GM12878 (cell line): ENCODE measurements at regions not wholly inside any gene's neighbourhood (a gene's known extent, or its start where the extent isn't known, plus 50 kb on each side); places are given as distances from the start of the nearest gene placed in this dataset.

ENCODE experiments used
- CHD2 ChIP-seq: IDR thresholded peaks from 2 replicates; pipeline ENCODE4 v1.6.1; 2011; ENCODE audit warnings: low read depth, low read length, improper control_type of control experiment, borderline replicate concordance
- CREB1 ChIP-seq: IDR thresholded peaks from 2 replicates; pipeline ENCODE4 v1.6.1; 2012; ENCODE audit warnings: low read depth, mild to moderate bottlenecking, inconsistent platforms
- CREM ChIP-seq: IDR thresholded peaks from 2 replicates; pipeline ENCODE4 v1.6.1; 2014; ENCODE audit warnings: antibody characterized with exemption, low read depth
- EED ChIP-seq: sonication (generic); IDR thresholded peaks from 2 replicates; pipeline ENCODE4 v1.6.1; 2016; ENCODE audit warnings: antibody characterized with exemption, low read depth
- ETV6 ChIP-seq, 2 experiments: fragments of 450-650 bp in 1 of 2; IDR thresholded peaks in 1 of 2; conservative IDR thresholded peaks in 1 of 2; 2 replicates each; pipeline ENCODE4 v1.6.1; 2014; ENCODE audit warnings: antibody characterized with exemption in 1 of 2, borderline replicate concordance in 1 of 2, low read depth in 1 of 2, mild to moderate bottlenecking in 1 of 2, moderate library complexity in 1 of 2
- SIN3A ChIP-seq: IDR thresholded peaks from 2 replicates; pipeline ENCODE4 v1.6.1; 2012; ENCODE audit warnings: low read depth, low read length, improper control_type of control experiment
- STAT3 ChIP-seq: IDR thresholded peaks from 2 replicates; pipeline ENCODE4 v1.6.1; 2011; ENCODE audit warnings: low read depth, low read length, improper control_type of control experiment
- TF ChIP-seq, protein P1 (sequence below), 3 experiments: IDR thresholded peaks in 2 of 3; conservative IDR thresholded peaks in 1 of 3; 2 replicates each; pipeline ENCODE4 v1.5.1; 2011; ENCODE audit warnings: low read depth in 3 of 3, low read length in 3 of 3, mild to moderate bottlenecking in 3 of 3, control low read depth in 2 of 3, moderate library complexity in 2 of 3, inconsistent platforms in 1 of 3, mixed read lengths in 1 of 3; ENCODE audit not compliant: control insufficient read depth in 2 of 3, insufficient read depth in 1 of 3; ENCODE audit errors: extremely low read depth in 1 of 3
- TF ChIP-seq, protein P2 (sequence below): IDR thresholded peaks from 2 replicates; pipeline ENCODE4 v1.6.1; 2012; ENCODE audit warnings: low read depth, low read length, improper control_type of control experiment

DNA sequence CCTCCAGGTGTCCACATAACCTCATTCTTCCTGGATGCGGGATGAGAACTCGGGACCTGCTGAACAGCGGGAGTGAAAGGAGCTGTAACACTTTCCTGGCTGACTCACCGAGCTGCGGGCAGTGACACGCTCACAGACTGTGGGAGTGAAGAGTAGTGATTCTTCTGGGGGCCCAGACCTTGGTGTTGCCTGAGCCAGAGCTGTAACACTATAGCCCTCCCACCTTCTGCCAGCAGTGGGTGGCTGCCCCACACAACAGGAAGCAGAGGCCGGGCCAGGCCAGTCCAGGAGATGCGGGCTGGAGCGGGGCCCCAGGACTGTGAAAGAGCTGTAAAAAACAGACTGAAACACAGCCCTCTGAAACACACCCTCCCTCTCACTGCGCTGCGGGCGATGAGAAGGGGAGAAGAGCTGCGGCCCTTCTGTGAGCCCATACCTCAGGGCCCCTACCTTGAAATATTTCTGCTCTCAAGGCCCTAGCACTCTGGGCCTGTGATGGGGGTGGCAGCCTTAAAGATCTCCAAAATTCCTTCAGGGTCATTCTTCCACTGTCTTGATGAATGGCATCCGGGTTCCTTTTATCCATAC lies 464.0 kb upstream of the CCDC54 start:
- TF ChIP-seq EED (no peak), CHD2 (no peak), CREB1 (no peak), SIN3A (no peak), CREM (no peak), STAT3 (no peak), ETV6 (conservative IDR thresholded peaks at IDR 0.05 in 1 of 2, IDR thresholded peaks at IDR 0.05 in 1 of 2; ENCODE audit: borderline replicate concordance in 1 of 2, low read depth in 1 of 2) (no peak)
- TF ChIP-seq, protein P1, sequence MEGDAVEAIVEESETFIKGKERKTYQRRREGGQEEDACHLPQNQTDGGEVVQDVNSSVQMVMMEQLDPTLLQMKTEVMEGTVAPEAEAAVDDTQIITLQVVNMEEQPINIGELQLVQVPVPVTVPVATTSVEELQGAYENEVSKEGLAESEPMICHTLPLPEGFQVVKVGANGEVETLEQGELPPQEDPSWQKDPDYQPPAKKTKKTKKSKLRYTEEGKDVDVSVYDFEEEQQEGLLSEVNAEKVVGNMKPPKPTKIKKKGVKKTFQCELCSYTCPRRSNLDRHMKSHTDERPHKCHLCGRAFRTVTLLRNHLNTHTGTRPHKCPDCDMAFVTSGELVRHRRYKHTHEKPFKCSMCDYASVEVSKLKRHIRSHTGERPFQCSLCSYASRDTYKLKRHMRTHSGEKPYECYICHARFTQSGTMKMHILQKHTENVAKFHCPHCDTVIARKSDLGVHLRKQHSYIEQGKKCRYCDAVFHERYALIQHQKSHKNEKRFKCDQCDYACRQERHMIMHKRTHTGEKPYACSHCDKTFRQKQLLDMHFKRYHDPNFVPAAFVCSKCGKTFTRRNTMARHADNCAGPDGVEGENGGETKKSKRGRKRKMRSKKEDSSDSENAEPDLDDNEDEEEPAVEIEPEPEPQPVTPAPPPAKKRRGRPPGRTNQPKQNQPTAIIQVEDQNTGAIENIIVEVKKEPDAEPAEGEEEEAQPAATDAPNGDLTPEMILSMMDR (IDR thresholded peaks at IDR 0.05 in 2 of 3, conservative IDR thresholded peaks at IDR 0.05 in 1 of 3; ENCODE audit: control insufficient read depth in 2 of 3, extremely low read depth in 1 of 3, insufficient read depth in 1 of 3, low read depth in 3 of 3, low read length in 3 of 3): no peak
- TF ChIP-seq, protein P2, sequence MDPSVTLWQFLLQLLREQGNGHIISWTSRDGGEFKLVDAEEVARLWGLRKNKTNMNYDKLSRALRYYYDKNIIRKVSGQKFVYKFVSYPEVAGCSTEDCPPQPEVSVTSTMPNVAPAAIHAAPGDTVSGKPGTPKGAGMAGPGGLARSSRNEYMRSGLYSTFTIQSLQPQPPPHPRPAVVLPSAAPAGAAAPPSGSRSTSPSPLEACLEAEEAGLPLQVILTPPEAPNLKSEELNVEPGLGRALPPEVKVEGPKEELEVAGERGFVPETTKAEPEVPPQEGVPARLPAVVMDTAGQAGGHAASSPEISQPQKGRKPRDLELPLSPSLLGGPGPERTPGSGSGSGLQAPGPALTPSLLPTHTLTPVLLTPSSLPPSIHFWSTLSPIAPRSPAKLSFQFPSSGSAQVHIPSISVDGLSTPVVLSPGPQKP: no peak
